B cell (primary cell): ENCODE measurements at regions not wholly inside any gene's neighbourhood (a gene's known extent, or its start where the extent isn't known, plus 50 kb on each side); places are given as distances from the start of the nearest gene placed in this dataset.

Source experiments
- ATAC-seq: fragments of 200-7000 bp; cut with Tn5 transposase; one replicate; pipeline ENCODE4 v1.10.0; 2021; ENCODE audit warnings: low read depth, mild to moderate bottlenecking, moderate number of reproducible peaks, moderate library complexity
- CTCF ChIA-PET: fragments of 350-600 bp; sonication (Branson Sonifier 250); formaldehyde crosslinking; loops from one replicate; lab custom pipeline; 2021; ENCODE audit warnings: antibody characterized with exemption, inconsistent platforms; lab: Charles Lee
- POLR2A ChIA-PET: fragments of 350-600 bp; sonication (Branson Sonifier 250); formaldehyde crosslinking; loops from one replicate; lab custom pipeline; 2021; ENCODE audit warnings: antibody characterized with exemption; lab: Charles Lee
- DNase-seq: peaks from one replicate; pipeline ENCODE4 v3.0.0; 2013
- H2AFZ ChIP-seq: 2 replicates; pipeline ENCODE4 v1.6.1; 2012; ENCODE audit warnings: mild to moderate bottlenecking, low read depth, low read length; ENCODE audit not compliant: insufficient read depth, poor library complexity, severe bottlenecking
- H3K27ac ChIP-seq, 2 donors: 1 replicate in 1 of 2; 2 replicates in 1 of 2; pipeline ENCODE4 v1.5.1; 2012 to 2013; ENCODE audit warnings: low read length in 2 of 2, mild to moderate bottlenecking in 2 of 2, moderate library complexity in 1 of 2
- H3K27me3 ChIP-seq, 4 experiments: fragments of 200-600 bp in 1 of 4; sonication (generic) in 1 of 4; replicated peaks in 1 of 4; 1 replicate in 2 of 4; 2 replicates in 2 of 4; pipeline versions ENCODE4 v1.6.1 to v1.7.0; 2013 to 2016; ENCODE audit warnings: low read length in 3 of 4, mild to moderate bottlenecking in 2 of 4, mixed read lengths in 1 of 4, moderate library complexity in 1 of 4; ENCODE audit not compliant: insufficient read depth in 4 of 4, control insufficient read depth in 3 of 4; ENCODE audit errors: control extremely low read depth in 1 of 4
- H3K36me3 ChIP-seq, 2 experiments: replicated peaks in 1 of 2; 1 replicate in 1 of 2; 2 replicates in 1 of 2; pipeline versions ENCODE4 v1.6.1 to v1.7.1; 2013; ENCODE audit warnings: low read length in 1 of 2; ENCODE audit not compliant: insufficient read depth in 2 of 2, control insufficient read depth in 1 of 2; ENCODE audit errors: control extremely low read depth in 1 of 2, extremely low read depth in 1 of 2
- H3K4me1 ChIP-seq, 2 donors: fragments of 200-600 bp in 1 of 2; sonication (generic) in 1 of 2; 1 replicate in 1 of 2; 2 replicates in 1 of 2; pipeline versions ENCODE4 v1.5.1 to v1.6.1; 2013 to 2017; ENCODE audit warnings: low read length in 2 of 2; ENCODE audit not compliant: control insufficient read depth in 2 of 2, insufficient read depth in 2 of 2
- H3K4me2 ChIP-seq: replicated peaks from 2 replicates; pipeline ENCODE3; 2012; ENCODE audit warnings: mild to moderate bottlenecking, low read depth, low read length; ENCODE audit not compliant: poor library complexity, severe bottlenecking
- H3K4me3 ChIP-seq, 5 experiments: fragments of 200-600 bp in 1 of 5; sonication (generic) in 1 of 5; 1 replicate in 3 of 5; 2 replicates in 2 of 5; pipeline versions ENCODE4 v1.5.1 to v1.7.0; 2011 to 2016; ENCODE audit warnings: low read length in 4 of 5, mild to moderate bottlenecking in 4 of 5, low read depth in 2 of 5, control low read depth in 1 of 5, moderate library complexity in 1 of 5; ENCODE audit not compliant: insufficient read depth in 1 of 5; ENCODE audit errors: control extremely low read depth in 1 of 5, extremely low read depth in 1 of 5
- H3K79me2 ChIP-seq: fragments of 200-600 bp; sonication (generic); one replicate; pipeline ENCODE4 v1.6.0; 2016; ENCODE audit warnings: low read length; ENCODE audit not compliant: control insufficient read depth, insufficient read depth
- H3K9ac ChIP-seq: fragments of 200-600 bp; sonication (generic); 2 replicates; pipeline ENCODE4 v1.6.1; 2017; ENCODE audit warnings: mild to moderate bottlenecking, low read length, moderate library complexity
- H3K9me3 ChIP-seq, 3 donors: one replicate each; pipeline versions ENCODE4 v1.6.1 to v1.7.1; 2013; ENCODE audit warnings: low read length in 2 of 3; ENCODE audit not compliant: control insufficient read depth in 2 of 3, insufficient read depth in 1 of 3; ENCODE audit errors: control extremely low read depth in 1 of 3
- H4K20me1 ChIP-seq: 2 replicates; pipeline ENCODE4 v1.6.0; 2012; ENCODE audit warnings: mild to moderate bottlenecking, low read length; ENCODE audit not compliant: insufficient read depth, control insufficient read depth, poor library complexity, severe bottlenecking
- H3K27ac Mint-ChIP-seq: one replicate; pipeline ENCODE4 v1.8.0; 2021; ENCODE audit warnings: mixed read lengths
- H3K27me3 Mint-ChIP-seq: one replicate; pipeline ENCODE4 v1.8.0; 2021; ENCODE audit warnings: mixed read lengths
- H3K4me1 Mint-ChIP-seq: one replicate; pipeline ENCODE4 v1.8.0; 2021; ENCODE audit warnings: mixed read lengths
- H3K4me3 Mint-ChIP-seq: one replicate; pipeline ENCODE4 v1.8.0; 2021; ENCODE audit warnings: mixed read lengths
- H3K9me3 Mint-ChIP-seq: one replicate; pipeline ENCODE4 v1.8.0; 2022; ENCODE audit warnings: mixed read lengths; ENCODE audit not compliant: insufficient read depth
- EZH2 ChIP-seq: IDR thresholded peaks from 2 replicates; pipeline ENCODE4 v1.6.1; 2012; ENCODE audit warnings: borderline replicate concordance, low read depth, mild to moderate bottlenecking, moderate library complexity, low read length; ENCODE audit not compliant: insufficient read depth, poor library complexity, severe bottlenecking
- WGBS: methylation state at CpG from one replicate; pipeline ENCODE4 v1.1.5; 2013; ENCODE audit warnings: missing lambda C conversion rate; ENCODE audit not compliant: insufficient coverage; 5-methylcytosine and 5-hydroxymethylcytosine counted together
- intact Hi-C: fragments of 100-400 bp; cut with micrococcal nuclease; formaldehyde crosslinking; loops from one replicate; pipeline ENCODE4 v1.10.0; 2022
- TF ChIP-seq, protein P1 (sequence below): fragments of 200-600 bp; IDR thresholded peaks from one replicate; pipeline ENCODE4 v1.8.0; 2022; ENCODE audit warnings: antibody characterized with exemption, mild to moderate bottlenecking

DNA sequence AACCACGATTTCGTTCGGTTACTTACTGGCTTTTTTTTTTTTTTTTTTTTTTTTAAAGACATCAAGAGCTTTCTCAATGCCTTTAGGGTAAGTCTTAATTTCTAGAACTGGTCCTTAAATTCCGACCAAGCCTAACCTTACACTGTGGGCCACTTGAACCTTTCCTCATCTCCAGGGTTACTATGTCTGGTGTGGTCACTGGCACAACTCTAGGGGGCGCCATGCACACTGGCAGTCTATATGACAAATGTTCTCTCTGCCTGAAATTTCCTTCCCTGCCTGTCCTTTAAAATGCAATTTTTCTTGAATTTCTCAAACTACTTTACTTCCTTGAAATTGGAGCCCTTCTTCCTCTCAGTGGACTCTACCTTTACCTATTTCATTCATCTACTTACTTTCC is 227.4 kb downstream of the KLF5 start:
- Histone ChIP-seq H2AFZ (no peak overlapping the region), H4K20me1 (no peaks in the 10 kb centered on the region), H3K36me3 (no peaks in the 10 kb centered on the region), H3K9me3 (no peaks in the 10 kb centered on the region), H3K79me2 (no peaks in the 10 kb centered on the region), H3K4me3 (no peak overlapping the region), H3K9ac (no peak overlapping the region), H3K27ac (no peak overlapping the region), H3K4me1 (no peaks in the 10 kb centered on the region), H3K27me3 (no peaks in the 10 kb centered on the region), H3K4me2 (no peak overlapping the region)
- Mint-ChIP-seq H3K4me3 (no peak overlapping the region), H3K27ac (no peak overlapping the region), H3K9me3 (no peaks in the 10 kb centered on the region), H3K4me1 (no peaks in the 10 kb centered on the region), H3K27me3 (no peaks in the 10 kb centered on the region)
- WGBS: 85% methylated on average over 4 of the region's 5 CpGs
- ChIA-PET CTCF (interaction anchor here (0.7 kb wide), 1 partner anchor 249 kb away, joined by 4 read pairs; no protein-coding TSS in a partner anchor), POLR2A (no interaction called here)
- ATAC-seq: no peak
- TF ChIP-seq, protein P1, sequence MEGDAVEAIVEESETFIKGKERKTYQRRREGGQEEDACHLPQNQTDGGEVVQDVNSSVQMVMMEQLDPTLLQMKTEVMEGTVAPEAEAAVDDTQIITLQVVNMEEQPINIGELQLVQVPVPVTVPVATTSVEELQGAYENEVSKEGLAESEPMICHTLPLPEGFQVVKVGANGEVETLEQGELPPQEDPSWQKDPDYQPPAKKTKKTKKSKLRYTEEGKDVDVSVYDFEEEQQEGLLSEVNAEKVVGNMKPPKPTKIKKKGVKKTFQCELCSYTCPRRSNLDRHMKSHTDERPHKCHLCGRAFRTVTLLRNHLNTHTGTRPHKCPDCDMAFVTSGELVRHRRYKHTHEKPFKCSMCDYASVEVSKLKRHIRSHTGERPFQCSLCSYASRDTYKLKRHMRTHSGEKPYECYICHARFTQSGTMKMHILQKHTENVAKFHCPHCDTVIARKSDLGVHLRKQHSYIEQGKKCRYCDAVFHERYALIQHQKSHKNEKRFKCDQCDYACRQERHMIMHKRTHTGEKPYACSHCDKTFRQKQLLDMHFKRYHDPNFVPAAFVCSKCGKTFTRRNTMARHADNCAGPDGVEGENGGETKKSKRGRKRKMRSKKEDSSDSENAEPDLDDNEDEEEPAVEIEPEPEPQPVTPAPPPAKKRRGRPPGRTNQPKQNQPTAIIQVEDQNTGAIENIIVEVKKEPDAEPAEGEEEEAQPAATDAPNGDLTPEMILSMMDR: no peak
- TF ChIP-seq EZH2: no peak
- DNase-seq: no peak
- intact Hi-C loops: no loop called here

DNA sequence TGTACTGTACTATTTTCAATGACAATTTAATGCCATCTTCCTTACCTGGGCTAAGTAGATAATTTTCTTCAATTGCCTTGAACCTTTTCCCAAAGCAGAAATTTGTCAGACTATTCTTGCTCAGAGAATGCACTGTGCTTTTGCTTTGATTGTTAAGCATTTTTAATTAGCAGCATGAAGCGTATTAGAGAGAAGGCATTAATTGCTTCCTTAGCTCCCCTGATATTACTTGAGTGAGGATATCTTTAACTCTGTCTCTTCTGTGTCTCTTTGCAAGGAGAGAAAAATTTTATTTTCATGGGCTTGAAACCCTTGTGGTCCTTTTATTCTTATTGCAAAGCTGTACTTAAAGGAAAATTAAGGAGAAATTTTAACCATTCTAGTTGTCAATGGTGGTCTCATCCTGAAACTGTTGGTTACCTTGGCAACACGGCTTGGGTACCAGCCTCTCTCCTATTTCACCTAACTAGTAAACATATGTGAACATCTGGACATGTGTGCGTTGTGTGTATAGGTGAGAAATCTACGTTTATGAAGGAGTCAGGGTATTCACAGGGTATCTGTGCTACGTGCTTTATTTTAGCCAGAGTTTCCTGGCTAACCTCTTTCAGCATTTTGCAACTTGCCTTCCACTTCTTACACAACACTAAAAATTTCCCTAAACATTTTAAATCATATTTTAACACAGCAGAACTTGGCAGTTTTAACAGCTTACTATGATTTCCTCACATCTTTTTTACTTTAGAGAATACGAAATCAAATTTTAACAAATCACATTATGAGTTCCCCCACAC is 225.5 kb downstream of the KLF5 start:
- no peak for ATAC-seq
- DNase-seq: no peak
- TF ChIP-seq, protein P1: no peak
- TF ChIP-seq EZH2: no peak
- H2AFZ ChIP-seq: no peak overlapping the region
- H3K4me3 ChIP-seq: no peak overlapping the region
- H3K36me3 ChIP-seq: no peaks in the 10 kb centered on the region
- no peaks in the 10 kb centered on the region for H4K20me1 ChIP-seq
- H3K27ac ChIP-seq: no peak overlapping the region
- no peaks in the 10 kb centered on the region for H3K4me1 Mint-ChIP-seq
- 100% methylated on average over 1 of the region's 6 CpGs for WGBS
- ChIA-PET CTCF (no interaction called here), POLR2A (no interaction called here)
- H3K4me2 ChIP-seq: no peak overlapping the region
- no peaks in the 10 kb centered on the region for H3K9me3 Mint-ChIP-seq
- intact Hi-C loops: no loop called here
- H3K27me3 Mint-ChIP-seq: no peaks in the 10 kb centered on the region
- H3K27me3 ChIP-seq: no peaks in the 10 kb centered on the region
- H3K9me3 ChIP-seq: no peaks in the 10 kb centered on the region
- no peak overlapping the region for H3K4me3 Mint-ChIP-seq
- H3K4me1 ChIP-seq: no peaks in the 10 kb centered on the region
- H3K79me2 ChIP-seq: no peaks in the 10 kb centered on the region
- H3K9ac ChIP-seq: no peak overlapping the region
- no peak overlapping the region for H3K27ac Mint-ChIP-seq
